ENCODE measurements at regions not wholly inside any gene's neighbourhood (a gene's known extent, or its start where the extent isn't known, plus 50 kb on each side); places are given as distances from the start of the nearest gene placed in this dataset.
A peak's percentile ranks its signal among the peaks of the same experiment; 100 is the strongest.

DNA sequence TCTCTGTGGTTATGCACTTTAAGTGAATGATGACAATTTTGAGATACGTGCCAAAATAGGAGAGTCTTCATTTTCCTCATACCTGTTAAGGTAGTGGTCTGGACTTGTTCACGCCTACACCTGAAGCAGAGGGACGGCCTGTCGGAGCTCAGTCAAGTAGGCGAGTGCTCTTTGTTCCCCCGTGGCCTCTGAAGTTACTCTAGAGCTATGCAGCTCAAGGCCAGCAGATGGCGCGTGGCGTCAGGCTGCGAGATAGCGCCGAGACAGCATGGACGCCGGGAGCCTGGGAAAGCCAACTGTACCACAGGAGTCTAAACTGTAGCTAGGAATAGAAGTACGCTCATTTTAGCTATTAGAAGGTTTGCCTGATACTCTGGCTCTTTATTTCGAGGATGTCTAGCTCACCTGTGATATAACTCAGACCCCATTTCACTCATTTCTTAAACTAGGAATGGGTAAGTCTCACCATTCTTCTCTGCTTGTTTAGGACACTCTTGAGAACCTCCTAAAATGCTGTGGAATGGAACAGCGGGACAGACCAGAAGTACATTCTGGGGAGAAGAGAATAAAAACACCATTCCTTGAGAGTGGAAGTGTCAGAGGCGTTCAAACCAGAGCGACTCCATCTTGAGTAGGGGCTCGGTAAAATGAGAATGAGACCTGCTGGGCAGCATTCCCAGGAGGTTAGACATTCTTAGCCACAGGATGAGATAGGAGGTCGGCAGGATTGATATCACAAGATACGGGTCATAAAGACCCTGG is 267.4 kb upstream of the HMGA2 start:
- DNase-seq (ENCODE audit: low spot score) = peak; percentile 51

GRCh38 chr12:65557438-65558181 is 266.7 kb upstream of the HMGA2 start:
- DNase-seq (ENCODE audit: low spot score) = no peak

GRCh38 chr12:65560286-65560685 is 264.0 kb upstream of the HMGA2 start:
- DNase-seq (ENCODE audit: low spot score) = no peak

DNA sequence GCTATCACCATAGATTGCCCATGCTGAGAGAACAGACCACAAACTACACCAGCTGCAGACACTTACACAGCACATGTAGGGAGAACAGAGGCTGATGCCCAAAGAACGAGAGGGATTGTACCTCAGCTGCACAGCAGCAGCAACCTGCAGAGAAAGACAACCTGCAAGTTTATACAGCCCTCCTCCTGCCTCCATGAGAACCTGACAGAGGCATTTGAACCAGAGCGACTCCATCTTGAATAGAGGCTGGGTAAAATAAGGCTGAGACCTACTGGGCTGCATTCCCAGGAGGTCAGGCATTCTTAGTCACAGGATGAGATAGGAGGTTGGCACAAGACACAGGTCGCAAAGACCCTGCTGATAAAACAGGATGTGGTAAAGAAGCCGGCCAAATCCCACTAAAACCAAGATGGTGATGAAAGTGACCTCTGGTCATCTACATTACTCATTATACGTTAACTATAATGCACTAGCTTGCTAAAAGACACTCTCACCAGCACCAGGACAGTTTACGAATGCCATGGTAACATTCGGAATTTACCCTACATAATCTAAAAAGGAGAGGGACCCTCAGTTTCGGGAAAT is 262.4 kb upstream of the HMGA2 start:
- DNase-seq (ENCODE audit: low spot score) = no peak

DNA sequence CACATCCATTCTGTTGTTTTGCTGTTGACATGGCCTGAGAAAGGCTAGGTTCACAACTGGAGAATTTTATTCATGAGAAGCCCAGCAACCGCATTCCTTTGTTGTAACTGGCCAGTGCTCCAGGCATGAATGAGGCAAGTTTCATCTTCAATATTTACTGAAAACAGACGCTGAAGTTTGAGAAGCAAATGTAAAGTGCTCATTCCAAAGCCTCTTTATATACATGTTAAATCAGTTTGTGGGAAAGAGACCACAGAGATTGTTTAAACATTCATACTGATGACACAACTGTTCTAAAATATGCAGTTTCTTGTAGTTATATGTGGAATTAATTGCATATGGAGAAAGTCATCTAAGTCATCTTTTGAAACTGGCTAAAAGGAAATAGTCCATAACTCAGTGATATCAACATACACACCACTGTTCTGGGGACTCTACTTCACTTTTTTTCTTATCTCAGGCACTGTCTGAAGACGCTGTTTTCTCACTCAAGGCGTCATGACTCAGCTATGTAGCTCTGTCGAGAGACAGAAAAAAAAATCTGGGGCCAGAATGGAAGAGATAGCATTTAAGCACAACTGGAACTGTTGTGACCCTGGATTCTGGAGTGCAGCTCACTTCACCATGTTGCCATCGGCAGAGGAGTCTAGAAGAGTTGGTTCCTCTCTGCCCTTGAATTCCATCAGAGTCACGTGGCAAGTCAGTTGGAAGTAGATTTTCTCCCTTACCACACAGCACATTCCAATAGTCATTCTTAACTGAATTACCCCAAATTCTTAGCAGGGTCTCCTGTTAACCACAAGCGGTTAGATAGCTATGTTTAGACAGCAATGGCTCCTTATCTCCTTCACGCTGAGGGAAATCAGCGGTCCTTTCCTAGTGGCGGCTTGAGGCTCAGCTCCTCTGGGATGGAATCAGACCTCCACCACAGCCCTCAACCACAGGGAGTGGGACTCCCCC is 258.4 kb upstream of the HMGA2 start:
- DNase-seq (ENCODE audit: low spot score) = no peak

GRCh38 chr12:65566751-65567150 is 257.5 kb upstream of the HMGA2 start:
- DNase-seq (ENCODE audit: low spot score) = no peak

DNA sequence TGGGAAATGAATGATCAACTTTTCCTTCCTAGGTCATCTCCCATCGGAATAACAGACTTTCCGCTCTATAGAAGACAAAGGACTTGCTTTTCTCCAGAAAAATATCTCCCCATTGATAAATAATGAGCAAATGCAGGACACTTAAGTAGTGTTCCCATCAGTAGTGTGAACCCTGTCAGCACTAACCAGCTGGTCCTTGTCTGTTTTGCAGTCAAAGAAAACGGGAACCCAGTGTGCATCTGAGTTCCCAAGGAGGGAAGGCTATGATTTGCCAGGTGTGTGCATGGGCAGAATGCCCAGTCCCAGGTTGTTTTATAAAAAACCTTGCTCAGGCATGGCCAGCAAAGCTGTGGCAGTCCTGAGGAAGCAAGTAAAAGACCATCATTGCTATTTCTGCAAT is 256.5 kb upstream of the HMGA2 start:
- no peak for DNase-seq (ENCODE audit: low spot score)

GRCh38 chr12:65568517-65568916 is 255.8 kb upstream of the HMGA2 start:
- DNase-seq (ENCODE audit: low spot score) = no peak

DNA sequence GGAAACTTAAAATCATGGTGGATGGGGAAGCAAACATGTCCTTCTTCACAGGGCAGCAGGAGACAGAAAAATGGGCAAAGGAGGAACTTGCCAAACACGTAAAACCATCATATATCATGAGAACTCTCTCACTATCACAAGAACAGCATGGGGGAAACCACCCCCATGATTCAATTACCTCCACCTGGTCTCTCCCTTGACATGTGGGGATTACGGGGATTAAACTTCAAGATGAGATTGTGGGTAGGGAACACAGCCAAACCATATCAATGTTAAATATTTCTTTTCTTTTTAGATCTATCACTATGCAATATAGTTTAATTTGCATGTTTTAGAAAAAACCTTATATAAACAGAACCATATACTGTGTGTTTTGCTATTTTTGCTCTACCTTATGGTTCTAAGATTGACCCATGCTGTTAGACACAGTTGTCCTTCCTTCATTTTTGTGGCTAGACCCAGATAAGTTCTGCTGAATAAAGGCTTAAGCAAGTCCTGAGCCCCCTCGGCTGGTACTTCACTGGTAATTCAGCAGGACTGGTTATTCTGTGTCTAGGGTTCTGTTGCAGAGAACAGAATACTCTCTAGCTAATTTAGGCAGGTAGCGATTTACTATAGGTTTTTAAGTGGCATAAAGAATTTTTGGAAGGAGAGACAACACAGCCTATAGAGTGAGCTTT is 253.7 kb upstream of the HMGA2 start:
- DNase-seq (ENCODE audit: low spot score) = no peak

DNA sequence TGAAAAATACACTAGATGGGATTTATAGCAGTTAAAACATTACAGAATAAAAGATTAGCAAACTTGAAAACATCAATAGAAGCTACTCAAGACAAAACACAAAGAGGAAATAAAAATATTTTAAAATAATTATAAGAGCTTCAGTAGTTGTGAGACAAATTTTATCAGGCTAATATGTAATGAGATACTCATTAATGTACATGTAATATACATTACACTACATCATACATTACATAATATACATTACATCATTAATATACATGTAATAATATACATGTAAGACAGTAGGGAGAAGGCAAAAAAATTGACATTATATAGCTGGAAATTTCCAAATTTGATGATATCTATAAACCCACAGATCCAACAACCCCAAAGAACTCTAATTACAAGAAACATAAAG is 249.4 kb upstream of the HMGA2 start:
- DNase-seq (ENCODE audit: low spot score) = no peak

DNA sequence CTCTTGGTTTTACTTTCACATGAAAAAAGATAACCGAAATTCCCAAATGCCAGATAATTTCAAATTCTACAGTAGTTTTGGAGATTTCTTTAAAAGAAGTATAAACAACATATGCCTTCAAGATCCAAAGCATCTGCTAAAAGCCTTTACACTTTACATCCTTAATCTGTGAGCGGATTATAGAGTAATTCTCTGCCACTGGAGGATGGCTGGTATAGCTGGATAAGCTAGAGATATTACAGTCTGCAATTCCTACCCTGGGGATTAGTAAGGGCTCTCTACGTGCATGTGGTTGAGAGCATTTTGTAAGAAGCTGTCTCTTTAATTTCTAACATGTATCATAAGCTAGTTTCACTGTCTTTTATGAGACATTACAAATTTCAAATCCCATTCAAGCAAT is 240.3 kb upstream of the HMGA2 start:
- DNase-seq (ENCODE audit: low spot score) = no peak

DNA sequence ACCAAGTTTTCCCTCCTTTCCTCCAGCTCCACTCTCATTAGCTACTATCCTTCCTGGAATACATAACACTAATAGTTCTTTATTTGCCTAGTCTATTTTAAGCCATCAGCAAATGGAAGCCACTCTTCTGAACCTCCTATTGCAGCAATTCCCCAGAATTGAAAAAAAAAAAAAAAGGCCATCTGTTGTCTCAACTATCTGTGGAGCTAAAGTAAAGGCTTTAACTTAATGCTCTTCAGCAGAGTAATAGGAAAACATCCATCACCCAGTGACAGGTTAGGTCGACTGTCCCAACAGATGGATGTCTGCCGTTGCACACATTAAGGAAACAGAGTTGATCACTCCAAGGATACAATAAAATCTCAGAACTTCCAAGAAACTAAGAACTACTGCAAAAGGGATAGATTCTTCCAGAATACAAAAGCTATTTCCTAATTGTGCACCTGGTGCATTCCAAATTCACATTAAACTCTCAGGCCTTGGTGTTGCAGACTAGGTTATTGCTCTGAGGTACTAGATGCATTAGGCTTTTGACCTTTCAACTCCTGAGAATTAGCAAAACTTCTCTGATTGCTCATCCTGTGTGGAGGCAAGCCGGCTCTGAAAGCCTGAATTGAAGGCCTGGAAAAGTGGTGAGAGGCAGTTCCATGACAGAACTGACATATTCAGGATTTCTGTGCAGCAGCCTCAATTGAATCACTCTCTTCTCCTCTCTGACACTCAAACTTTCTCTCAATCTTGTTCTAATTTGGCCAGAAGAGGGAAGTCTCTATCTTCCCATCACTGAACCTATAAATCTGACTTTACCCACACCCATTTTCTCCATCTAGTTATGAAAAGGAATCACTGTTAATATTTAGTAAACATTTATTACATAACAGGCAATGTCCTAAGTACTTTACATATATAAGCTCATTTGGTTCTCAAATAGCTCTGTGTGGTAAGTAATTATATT is 238.4 kb upstream of the HMGA2 start:
- DNase-seq (ENCODE audit: low spot score) = no peak

DNA sequence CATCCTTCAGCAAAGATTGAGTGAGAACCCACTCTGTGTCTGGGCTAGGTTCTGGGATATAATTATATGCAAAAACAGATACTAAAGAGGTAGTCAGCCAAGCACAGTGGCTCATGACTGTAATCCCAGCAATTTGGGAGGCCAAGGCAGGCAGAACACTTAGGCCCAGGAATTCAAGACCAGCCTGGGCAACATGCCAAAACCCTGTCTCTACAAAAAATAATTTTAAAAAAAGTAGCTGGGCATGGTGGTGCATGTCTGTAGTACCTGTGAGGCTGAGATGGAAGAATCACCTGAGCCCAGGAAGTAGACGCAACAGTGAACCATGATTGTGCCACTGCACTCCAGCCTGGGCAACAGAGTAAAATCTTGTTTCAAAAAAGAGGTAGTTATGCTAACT is 237.5 kb upstream of the HMGA2 start:
- no peak for DNase-seq (ENCODE audit: low spot score)

DNA sequence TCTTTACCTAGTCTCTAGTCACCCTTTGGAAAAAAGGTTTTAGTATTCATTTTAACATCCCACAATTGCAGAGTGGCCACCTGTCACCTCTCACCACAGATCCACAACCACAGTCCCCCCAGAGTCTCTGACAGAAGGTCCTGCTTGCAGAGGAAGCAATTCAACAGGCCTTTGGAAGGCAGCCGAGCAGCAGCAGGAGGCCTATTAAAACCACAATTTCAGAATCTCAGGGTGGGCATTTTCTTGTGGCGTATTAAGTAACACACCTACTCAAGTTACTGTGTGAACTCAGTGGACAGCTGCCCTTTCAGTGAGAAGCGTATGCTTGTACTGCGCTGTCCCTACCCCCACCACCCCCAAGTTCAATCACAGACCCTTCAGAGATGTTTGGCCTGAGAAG is 234.0 kb upstream of the HMGA2 start:
- DNase-seq (ENCODE audit: low spot score) = no peak

DNA sequence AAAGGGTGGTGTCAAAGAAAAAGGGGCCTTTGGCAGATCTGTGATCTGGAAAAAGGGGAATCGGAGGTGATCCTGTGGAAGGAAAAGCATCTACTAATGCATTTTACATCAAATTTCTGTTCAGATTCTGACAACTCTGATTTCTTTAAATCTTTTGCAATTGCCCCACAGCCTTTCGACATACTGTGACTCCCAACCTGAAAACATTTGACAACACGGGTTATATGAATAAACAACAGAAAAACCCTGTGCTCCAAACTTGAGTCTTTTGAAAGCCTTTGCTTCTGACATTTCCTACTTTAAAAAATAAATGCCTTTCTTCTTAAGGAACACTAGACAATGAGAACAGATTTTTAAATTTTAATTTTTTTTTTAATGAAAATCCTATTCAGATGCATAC is 231.9 kb upstream of the HMGA2 start:
- DNase-seq (ENCODE audit: low spot score) = no peak

DNA sequence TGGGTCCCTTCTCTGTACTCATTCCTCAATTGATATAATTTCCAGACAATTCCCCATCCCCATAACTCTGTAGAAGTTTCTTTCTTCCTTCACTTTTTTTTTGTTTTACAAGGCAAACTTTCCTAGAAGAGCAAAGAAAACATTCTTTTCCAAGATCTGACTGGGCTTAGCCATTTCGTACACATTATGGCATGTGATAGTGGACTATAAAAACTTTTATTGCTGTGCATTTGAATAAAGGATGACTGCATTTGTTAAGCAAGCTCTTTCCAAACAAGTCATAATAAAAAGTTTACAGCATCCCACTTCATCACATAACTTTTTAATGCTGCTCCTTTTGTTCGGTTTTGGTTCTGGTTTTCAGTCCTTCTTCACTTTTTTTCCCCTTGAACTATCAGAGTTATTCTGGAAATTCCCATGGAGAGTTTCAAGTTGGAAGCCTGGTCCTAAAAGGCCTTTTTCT is 231.0 kb upstream of the HMGA2 start:
- DNase-seq (ENCODE audit: low spot score) = no peak

GRCh38 chr12:65594409-65594808 is 229.9 kb upstream of the HMGA2 start:
- DNase-seq (ENCODE audit: low spot score) = no peak

GRCh38 chr12:65595016-65595560 is 229.2 kb upstream of the HMGA2 start:
- no peak for DNase-seq (ENCODE audit: low spot score)

DNA sequence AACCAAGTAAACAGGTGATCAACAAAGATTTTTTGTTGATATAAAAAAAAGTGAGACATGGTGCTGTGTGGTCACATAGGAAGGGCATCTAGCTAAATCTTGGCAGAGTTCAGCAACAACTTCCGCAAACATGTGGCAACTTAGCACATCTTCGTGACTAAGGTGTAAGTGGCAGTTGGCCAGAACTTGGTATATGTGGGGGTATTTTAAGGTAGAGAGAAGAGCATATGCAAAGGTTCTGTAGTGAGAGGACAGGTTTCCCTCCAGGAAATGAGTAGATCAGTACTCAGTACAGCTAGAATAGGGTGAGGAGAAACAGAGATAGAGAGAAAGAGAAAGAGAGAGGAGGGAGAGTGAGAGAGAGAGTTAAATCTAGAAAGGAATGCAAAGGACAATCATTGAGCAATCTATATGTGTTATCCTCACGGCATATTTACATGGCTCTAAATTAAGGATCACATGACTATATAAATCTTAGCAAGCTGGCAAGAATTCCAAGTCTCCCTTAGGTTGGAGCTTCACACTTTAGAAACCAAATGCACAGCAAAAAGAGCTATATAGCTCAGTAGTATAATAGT is 227.7 kb upstream of the HMGA2 start:
- no peak for DNase-seq (ENCODE audit: low spot score)

- DNase-seq (ENCODE audit: low spot score) = no peak
These were observed 226.8 kb upstream of the HMGA2 start for GRCh38 chr12:65597527-65597926.
